Hepatocyte (in vitro differentiated cells): ENCODE measurements at regions not wholly inside any gene's neighbourhood (a gene's known extent, or its start where the extent isn't known, plus 50 kb on each side); places are given as distances from the start of the nearest gene placed in this dataset.

Experiments
- DNase-seq: peaks from one replicate; pipeline ENCODE4 v3.0.0-alpha.2; 2016; ENCODE audit warnings: low spot score
- H2AFZ ChIP-seq: fragments of 200-600 bp; sonication (generic); 2 replicates; pipeline ENCODE4 v1.6.0; 2016; ENCODE audit warnings: antibody characterized with exemption, mild to moderate bottlenecking
- H3K27ac ChIP-seq: fragments of 200-600 bp; sonication (generic); 2 replicates; pipeline ENCODE4 v1.5.1; 2016; ENCODE audit warnings: mild to moderate bottlenecking
- H3K27me3 ChIP-seq: fragments of 200-600 bp; sonication (generic); 2 replicates; pipeline ENCODE4 v1.6.1; 2016
- H3K36me3 ChIP-seq: fragments of 200-600 bp; sonication (generic); replicated peaks from 2 replicates; pipeline ENCODE4 v1.5.1; 2016; ENCODE audit warnings: low read depth; ENCODE audit not compliant: insufficient read depth
- H3K4me1 ChIP-seq: fragments of 200-600 bp; sonication (generic); 2 replicates; pipeline ENCODE4 v1.5.1; 2016; ENCODE audit warnings: mild to moderate bottlenecking, moderate library complexity; ENCODE audit not compliant: insufficient read depth
- H3K4me2 ChIP-seq: fragments of 200-600 bp; sonication (generic); 2 replicates; pipeline ENCODE4 v1.6.0; 2016
- H3K4me3 ChIP-seq: fragments of 200-600 bp; sonication (generic); 2 replicates; pipeline ENCODE4 v1.5.1; 2016; ENCODE audit warnings: mild to moderate bottlenecking
- H3K79me2 ChIP-seq: fragments of 200-600 bp; sonication (generic); 2 replicates; pipeline ENCODE4 v1.6.0; 2017; ENCODE audit warnings: mild to moderate bottlenecking
- H3K9me2 ChIP-seq: fragments of 200-600 bp; sonication (generic); replicated peaks from 2 replicates; pipeline ENCODE4 v1.6.0; 2017; ENCODE audit warnings: mild to moderate bottlenecking; ENCODE audit not compliant: insufficient read depth
- H3K9me3 ChIP-seq: fragments of 200-600 bp; sonication (generic); 2 replicates; pipeline ENCODE4 v1.5.1; 2016; ENCODE audit warnings: low read depth, mild to moderate bottlenecking
- H4K20me1 ChIP-seq: fragments of 200-600 bp; sonication (generic); 2 replicates; pipeline ENCODE4 v1.6.0; 2016; ENCODE audit warnings: mild to moderate bottlenecking; ENCODE audit not compliant: insufficient read depth, poor library complexity, severe bottlenecking
- EZH2 ChIP-seq: fragments of 200-600 bp; sonication (generic); IDR thresholded peaks from 2 replicates; pipeline ENCODE4 v1.6.1; 2016; ENCODE audit warnings: antibody characterized with exemption, mild to moderate bottlenecking, borderline replicate concordance
- EZH2phosphoT487 ChIP-seq: fragments of 200-600 bp; sonication (generic); IDR thresholded peaks from one replicate; pipeline ENCODE4 v1.6.1; 2018; ENCODE audit warnings: antibody characterized with exemption, mild to moderate bottlenecking, low read depth, moderate library complexity; ENCODE audit not compliant: unreplicated experiment, severe bottlenecking
- WGBS: methylation state at CpG from one replicate; pipeline ENCODE4 v1.1.6; 2016; ENCODE audit warnings: low lambda C conversion rate; ENCODE audit errors: missing lambda C conversion rate; 5-methylcytosine and 5-hydroxymethylcytosine counted together
- TF ChIP-seq, protein P1 (sequence below): fragments of 200-600 bp; sonication (generic); IDR thresholded peaks from 2 replicates; pipeline ENCODE4 v1.5.1; 2016; ENCODE audit warnings: antibody characterized with exemption, mild to moderate bottlenecking; ENCODE audit not compliant: poor library complexity

DNA sequence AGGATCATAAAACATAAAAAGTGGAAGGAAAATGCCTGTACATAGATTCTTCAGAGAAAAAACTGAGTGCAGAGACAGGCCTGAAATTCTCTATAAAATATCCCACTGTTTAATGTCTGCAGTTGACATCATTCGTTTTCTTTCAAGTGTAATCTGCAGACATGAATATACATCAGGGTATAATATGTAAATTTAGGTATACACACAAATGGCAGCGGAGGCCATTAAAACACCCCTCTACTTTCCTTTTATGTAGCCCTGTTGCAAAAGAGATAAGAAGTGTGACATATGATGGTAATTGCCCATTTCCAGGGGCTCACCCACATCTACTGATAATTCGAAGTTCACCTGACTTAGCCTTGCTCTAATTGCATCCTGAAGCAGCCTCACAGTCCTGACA is 164.3 kb downstream of the SLC24A2 start:
- no peaks in the 10 kb centered on the region for H3K4me1 ChIP-seq
- no peak for DNase-seq
- H3K27ac ChIP-seq = no peak overlapping the region
- no peak overlapping the region for H2AFZ ChIP-seq
- H3K4me2 ChIP-seq = no peak overlapping the region
- H3K27me3 ChIP-seq = peaks cover 3% of the 10 kb centered on the region
- no peaks in the 10 kb centered on the region for H3K36me3 ChIP-seq
- H4K20me1 ChIP-seq = no peaks in the 10 kb centered on the region
- 77% methylated on average over 3 of the region's 3 CpGs for WGBS
- H3K79me2 ChIP-seq = no peaks in the 10 kb centered on the region
- no peak overlapping the region for H3K4me3 ChIP-seq
- TF ChIP-seq EZH2phosphoT487 = no peak
- TF ChIP-seq, protein P1, sequence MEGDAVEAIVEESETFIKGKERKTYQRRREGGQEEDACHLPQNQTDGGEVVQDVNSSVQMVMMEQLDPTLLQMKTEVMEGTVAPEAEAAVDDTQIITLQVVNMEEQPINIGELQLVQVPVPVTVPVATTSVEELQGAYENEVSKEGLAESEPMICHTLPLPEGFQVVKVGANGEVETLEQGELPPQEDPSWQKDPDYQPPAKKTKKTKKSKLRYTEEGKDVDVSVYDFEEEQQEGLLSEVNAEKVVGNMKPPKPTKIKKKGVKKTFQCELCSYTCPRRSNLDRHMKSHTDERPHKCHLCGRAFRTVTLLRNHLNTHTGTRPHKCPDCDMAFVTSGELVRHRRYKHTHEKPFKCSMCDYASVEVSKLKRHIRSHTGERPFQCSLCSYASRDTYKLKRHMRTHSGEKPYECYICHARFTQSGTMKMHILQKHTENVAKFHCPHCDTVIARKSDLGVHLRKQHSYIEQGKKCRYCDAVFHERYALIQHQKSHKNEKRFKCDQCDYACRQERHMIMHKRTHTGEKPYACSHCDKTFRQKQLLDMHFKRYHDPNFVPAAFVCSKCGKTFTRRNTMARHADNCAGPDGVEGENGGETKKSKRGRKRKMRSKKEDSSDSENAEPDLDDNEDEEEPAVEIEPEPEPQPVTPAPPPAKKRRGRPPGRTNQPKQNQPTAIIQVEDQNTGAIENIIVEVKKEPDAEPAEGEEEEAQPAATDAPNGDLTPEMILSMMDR = no peak
- no peak for TF ChIP-seq EZH2
- H3K9me2 ChIP-seq = no peaks in the 10 kb centered on the region
- H3K9me3 ChIP-seq = no peaks in the 10 kb centered on the region

DNA sequence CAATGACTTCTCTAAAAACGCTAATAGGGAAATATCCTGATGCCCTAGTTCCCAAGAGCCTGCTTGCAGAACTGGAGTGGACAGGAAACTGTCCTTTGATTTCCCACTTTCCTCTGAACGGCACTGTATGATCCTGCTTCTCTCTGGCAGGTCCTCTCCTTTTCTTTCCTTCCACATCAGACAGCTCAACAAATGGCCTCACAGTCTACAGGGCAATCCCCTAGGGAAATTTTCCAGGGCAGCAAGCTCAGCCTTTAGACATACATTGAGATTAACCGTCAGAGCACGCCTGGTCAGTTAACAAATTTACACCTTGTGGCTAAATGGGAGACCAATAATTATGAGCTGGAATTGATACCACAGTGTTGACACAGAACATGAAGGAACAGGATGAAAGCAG is 164.9 kb downstream of the SLC24A2 start:
- H4K20me1 ChIP-seq = no peaks in the 10 kb centered on the region
- H3K4me2 ChIP-seq = no peak overlapping the region
- H2AFZ ChIP-seq = no peak overlapping the region
- H3K4me3 ChIP-seq = no peak overlapping the region
- no peaks in the 10 kb centered on the region for H3K9me3 ChIP-seq
- no peak overlapping the region for H3K27ac ChIP-seq
- H3K36me3 ChIP-seq = no peaks in the 10 kb centered on the region
- H3K9me2 ChIP-seq = no peaks in the 10 kb centered on the region
- no peak for TF ChIP-seq EZH2
- TF ChIP-seq, protein P1 = no peak
- no peak for TF ChIP-seq EZH2phosphoT487
- 69% methylated on average over 4 of the region's 4 CpGs for WGBS
- no peaks in the 10 kb centered on the region for H3K4me1 ChIP-seq
- DNase-seq = no peak
- no peaks in the 10 kb centered on the region for H3K79me2 ChIP-seq
- H3K27me3 ChIP-seq = peaks cover 3% of the 10 kb centered on the region

DNA sequence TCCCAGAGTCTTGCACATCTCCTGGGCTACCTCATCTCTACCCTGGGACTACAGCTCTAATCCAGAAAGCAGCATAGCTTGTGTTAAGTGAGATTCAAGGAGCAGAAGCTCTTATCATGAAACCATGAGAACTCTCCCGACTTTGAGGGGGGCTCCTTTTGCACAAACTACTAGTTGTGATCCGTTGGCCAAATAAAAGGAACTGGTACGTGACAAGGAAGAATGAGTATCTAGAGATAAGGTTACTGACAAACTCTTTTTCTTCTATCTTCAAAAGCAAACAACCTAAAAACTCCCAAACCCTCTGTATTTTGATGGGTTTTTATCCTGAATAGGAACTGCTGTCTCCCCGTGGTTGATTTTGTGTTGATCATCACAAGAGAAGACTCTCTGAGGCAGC is 168.5 kb downstream of the SLC24A2 start:
- Histone ChIP-seq H3K27ac (no peak overlapping the region), H3K36me3 (no peaks in the 10 kb centered on the region), H3K4me2 (no peak overlapping the region), H3K27me3 (peaks cover 3% of the 10 kb centered on the region), H3K9me2 (no peaks in the 10 kb centered on the region), H3K79me2 (no peaks in the 10 kb centered on the region), H3K4me3 (no peak overlapping the region), H2AFZ (no peak overlapping the region), H4K20me1 (no peaks in the 10 kb centered on the region), H3K9me3 (no peaks in the 10 kb centered on the region), H3K4me1 (no peaks in the 10 kb centered on the region)
- TF ChIP-seq EZH2 = no peak
- DNase-seq = no peak
- WGBS = 45% methylated on average over 4 of the region's 4 CpGs

DNA sequence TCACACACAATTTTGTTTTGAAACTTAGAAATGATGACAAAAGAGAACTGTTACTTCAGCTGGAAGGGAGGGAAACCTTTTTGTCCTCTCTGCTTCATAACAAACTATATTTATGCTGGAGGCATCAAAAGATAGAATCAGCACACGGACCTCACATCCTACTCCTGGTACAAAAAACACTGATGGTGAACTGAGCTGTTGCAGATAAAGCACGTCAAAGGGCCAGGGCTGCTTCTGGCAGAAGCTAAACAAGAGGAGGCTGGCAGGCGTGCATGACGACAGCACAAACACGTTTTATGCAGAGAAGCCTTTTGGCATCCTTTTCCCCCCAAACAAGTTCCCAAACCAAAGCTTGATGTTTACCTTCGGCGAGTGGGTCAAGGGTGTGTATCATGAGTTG is 169.6 kb downstream of the SLC24A2 start:
- H3K27ac ChIP-seq = no peak overlapping the region
- no peaks in the 10 kb centered on the region for H3K9me3 ChIP-seq
- no peak overlapping the region for H3K4me3 ChIP-seq
- no peaks in the 10 kb centered on the region for H3K36me3 ChIP-seq
- 72% methylated on average over 7 of the region's 7 CpGs for WGBS
- H3K4me2 ChIP-seq = no peak overlapping the region
- DNase-seq = no peak
- H3K9me2 ChIP-seq = no peaks in the 10 kb centered on the region
- no peaks in the 10 kb centered on the region for H4K20me1 ChIP-seq
- no peak for TF ChIP-seq EZH2phosphoT487
- TF ChIP-seq, protein P1 = no peak
- no peak for TF ChIP-seq EZH2
- H3K79me2 ChIP-seq = no peaks in the 10 kb centered on the region
- H2AFZ ChIP-seq = no peak overlapping the region
- no peaks in the 10 kb centered on the region for H3K4me1 ChIP-seq
- peaks cover 3% of the 10 kb centered on the region for H3K27me3 ChIP-seq
